HG03025 (cell line): ENCODE measurements at regions not wholly inside any gene's neighbourhood (a gene's known extent, or its start where the extent isn't known, plus 50 kb on each side); places are given as distances from the start of the nearest gene placed in this dataset.

Experiments
- ATAC-seq: cut with Tn5 transposase; IDR thresholded peaks from one replicate; pipeline ENCODE4 v1.9.1; 2021; ENCODE audit warnings: mild to moderate bottlenecking, moderate library complexity; ENCODE audit not compliant: unreplicated experiment, low FRiP score

DNA sequence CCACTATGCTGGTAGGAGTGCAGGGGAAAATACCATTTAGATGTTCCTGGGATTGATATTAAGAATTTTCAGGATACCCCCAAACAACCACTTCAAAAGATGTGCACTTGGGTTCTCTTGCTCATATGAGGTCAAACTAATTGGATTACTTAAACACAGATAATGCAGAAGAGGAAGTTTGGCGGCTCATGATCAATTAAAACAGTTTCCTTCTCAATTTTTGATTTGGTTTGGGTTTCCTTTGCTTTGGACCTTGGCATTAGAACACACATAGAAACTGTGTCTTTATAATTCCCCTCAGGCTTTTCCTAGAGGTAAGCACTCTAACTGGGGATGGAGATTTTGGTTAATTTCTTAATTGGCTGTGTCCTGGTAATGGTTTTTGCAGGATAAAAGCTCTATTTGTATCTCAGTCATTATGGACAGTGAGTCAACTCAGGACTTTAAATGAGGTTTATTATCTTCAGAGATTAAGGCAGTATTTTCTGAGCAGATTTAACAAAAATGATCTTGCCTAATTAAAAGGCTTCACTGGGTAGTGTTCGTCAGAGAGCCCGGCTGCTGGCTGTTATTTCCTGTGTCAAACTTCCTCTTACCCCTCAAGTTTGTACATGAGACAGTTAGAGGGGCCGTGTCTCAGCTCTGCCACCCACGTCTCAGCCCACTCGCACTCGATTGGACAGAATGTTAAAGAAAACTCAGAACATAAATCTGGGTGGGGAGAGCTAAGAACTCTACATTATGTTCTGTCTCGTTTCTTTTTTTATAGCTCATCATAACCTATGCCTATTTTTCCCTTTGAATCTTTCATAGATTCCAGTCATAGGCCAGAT lies 50.3 kb upstream of the PREP start:
- no peak for ATAC-seq
